MCF 10A (cell line): ENCODE measurements at regions not wholly inside any gene's neighbourhood (a gene's known extent, or its start where the extent isn't known, plus 50 kb on each side); places are given as distances from the start of the nearest gene placed in this dataset.

Source experiments
- BruUV-seq: library from RNA; stranded (reverse); fragments of 400-500 nt; replicated peaks from 2 replicates; lab custom pipeline; 2021; lab: Mats Ljungman, UMichigan
- CTCF ChIA-PET: fragments of 300-600 bp; sonication (Branson Sonifier 250); formaldehyde crosslinking; extraction: SDS; loops from one replicate; lab custom pipeline; 2021; ENCODE audit warnings: antibody characterized with exemption, inconsistent platforms; lab: Yijun Ruan, JAX
- POLR2A ChIA-PET: fragments of 300-600, 350-650 bp; sonication (Branson Sonifier 250); formaldehyde crosslinking; extraction: SDS; loops from one replicate; lab custom pipeline; 2020; ENCODE audit warnings: antibody characterized with exemption, inconsistent platforms; lab: Yijun Ruan, JAX
- DNase-seq: peaks from one replicate; pipeline ENCODE4 v3.0.0-alpha.2; 2018; ENCODE audit not compliant: unreplicated experiment
- H3K27ac Mint-ChIP-seq: one replicate; pipeline ENCODE4 v1.8.0; 2022; ENCODE audit warnings: mild to moderate bottlenecking, low read depth, mixed read lengths; ENCODE audit not compliant: unreplicated experiment
- H3K27me3 Mint-ChIP-seq: one replicate; pipeline ENCODE4 v1.8.0; 2022; ENCODE audit warnings: mixed read lengths; ENCODE audit not compliant: insufficient read depth, unreplicated experiment
- H3K36me3 Mint-ChIP-seq: one replicate; pipeline ENCODE4 v1.8.0; 2022; ENCODE audit warnings: mild to moderate bottlenecking, moderate library complexity, mixed read lengths; ENCODE audit not compliant: insufficient read depth, unreplicated experiment
- H3K4me1 Mint-ChIP-seq: one replicate; pipeline ENCODE4 v1.8.0; 2022; ENCODE audit warnings: mixed read lengths; ENCODE audit not compliant: insufficient read depth, unreplicated experiment
- H3K4me3 Mint-ChIP-seq: one replicate; pipeline ENCODE4 v1.8.0; 2022; ENCODE audit warnings: mild to moderate bottlenecking, moderate library complexity, mixed read lengths; ENCODE audit not compliant: unreplicated experiment
- H3K9me3 Mint-ChIP-seq: one replicate; pipeline ENCODE4 v1.8.0; 2022; ENCODE audit warnings: mixed read lengths; ENCODE audit not compliant: unreplicated experiment
- intact Hi-C: fragments of 100-400 bp; cut with micrococcal nuclease; formaldehyde crosslinking; loops from 2 replicates; pipeline ENCODE4 v1.14.1; 2022
- TF ChIP-seq, protein P1 (sequence below): fragments of 200-600 bp; IDR thresholded peaks from one replicate; pipeline ENCODE4 v1.8.0; 2022; ENCODE audit warnings: antibody characterized with exemption, mild to moderate bottlenecking; ENCODE audit not compliant: unreplicated experiment

DNA sequence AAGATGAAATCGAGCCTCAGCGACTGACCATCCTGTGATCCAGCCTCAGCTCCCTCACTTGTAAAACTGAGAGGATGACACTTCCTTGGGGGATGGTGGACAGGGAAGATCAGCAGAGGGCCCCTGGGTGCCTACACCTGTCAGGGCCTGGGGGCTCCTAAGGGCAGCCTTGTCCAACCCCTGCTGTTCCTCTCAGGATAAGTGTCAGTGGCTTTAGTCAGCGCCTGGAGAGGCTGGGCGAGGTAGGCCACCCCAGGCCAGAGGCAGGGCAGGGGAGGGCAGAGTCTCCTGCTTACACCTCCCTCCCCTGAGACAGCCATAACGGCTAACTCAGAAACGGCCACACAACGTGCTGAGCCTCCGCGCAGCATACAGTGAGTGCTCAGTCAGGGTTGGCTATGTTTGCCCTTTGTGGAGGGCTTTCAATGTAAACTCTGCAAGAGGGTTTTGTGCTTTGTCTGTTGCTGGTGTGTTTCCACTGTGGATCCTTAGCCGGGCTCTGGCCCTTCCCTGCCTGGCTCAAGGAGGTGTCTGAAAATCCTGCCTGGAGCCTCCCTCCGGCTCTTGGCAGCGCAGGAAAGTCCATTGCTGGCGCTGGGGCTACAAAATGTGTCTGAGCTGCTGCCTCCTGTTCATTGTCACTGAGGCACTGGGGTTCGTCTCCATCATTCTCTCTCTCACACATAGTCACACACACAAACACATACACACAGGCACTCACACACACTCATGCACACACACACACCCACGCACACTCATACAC, 588.4 kb downstream of the PTPRU start:
- H3K27me3 Mint-ChIP-seq, result peaks cover 25% of the 10 kb centered on the region
- H3K4me3 Mint-ChIP-seq, result no peak overlapping the region
- BruUV-seq, result no TSS peak
- no peaks in the 10 kb centered on the region for H3K9me3 Mint-ChIP-seq
- DNase-seq, result no peak
- intact Hi-C loops, result no loop called here
- TF ChIP-seq, protein P1, sequence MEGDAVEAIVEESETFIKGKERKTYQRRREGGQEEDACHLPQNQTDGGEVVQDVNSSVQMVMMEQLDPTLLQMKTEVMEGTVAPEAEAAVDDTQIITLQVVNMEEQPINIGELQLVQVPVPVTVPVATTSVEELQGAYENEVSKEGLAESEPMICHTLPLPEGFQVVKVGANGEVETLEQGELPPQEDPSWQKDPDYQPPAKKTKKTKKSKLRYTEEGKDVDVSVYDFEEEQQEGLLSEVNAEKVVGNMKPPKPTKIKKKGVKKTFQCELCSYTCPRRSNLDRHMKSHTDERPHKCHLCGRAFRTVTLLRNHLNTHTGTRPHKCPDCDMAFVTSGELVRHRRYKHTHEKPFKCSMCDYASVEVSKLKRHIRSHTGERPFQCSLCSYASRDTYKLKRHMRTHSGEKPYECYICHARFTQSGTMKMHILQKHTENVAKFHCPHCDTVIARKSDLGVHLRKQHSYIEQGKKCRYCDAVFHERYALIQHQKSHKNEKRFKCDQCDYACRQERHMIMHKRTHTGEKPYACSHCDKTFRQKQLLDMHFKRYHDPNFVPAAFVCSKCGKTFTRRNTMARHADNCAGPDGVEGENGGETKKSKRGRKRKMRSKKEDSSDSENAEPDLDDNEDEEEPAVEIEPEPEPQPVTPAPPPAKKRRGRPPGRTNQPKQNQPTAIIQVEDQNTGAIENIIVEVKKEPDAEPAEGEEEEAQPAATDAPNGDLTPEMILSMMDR, result no peak
- H3K4me1 Mint-ChIP-seq, result no peaks in the 10 kb centered on the region
- POLR2A ChIA-PET, result no interaction called here
- no peak overlapping the region for H3K27ac Mint-ChIP-seq
- no peaks in the 10 kb centered on the region for H3K36me3 Mint-ChIP-seq
- CTCF ChIA-PET, result no interaction called here

DNA sequence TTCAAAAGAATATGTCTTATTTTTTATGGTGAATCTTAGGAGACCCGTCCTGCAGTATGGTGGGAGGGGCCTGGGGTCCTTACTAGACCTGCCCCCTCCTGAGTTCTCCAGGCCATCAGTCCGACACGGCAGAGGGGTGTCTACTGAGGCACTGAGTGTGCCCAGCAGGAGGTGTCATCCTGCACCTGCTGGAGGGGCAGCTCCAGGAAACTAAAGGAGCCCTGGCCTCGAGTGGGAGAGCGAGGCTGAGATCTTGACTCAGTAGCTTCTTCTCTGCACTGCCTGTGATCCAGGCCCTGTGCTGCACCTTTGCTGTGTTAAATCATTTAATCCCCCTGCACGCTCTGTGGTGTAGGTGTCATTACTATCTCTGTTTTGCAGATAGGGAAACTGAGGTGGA, 587.7 kb downstream of the PTPRU start:
- BruUV-seq, result no TSS peak
- CTCF ChIA-PET, result interaction anchor here (1.1 kb wide), 1 partner anchor 11 kb away, joined by 3 read pairs; no protein-coding TSS in a partner anchor
- POLR2A ChIA-PET, result no interaction called here
- DNase-seq, result no peak
- Mint-ChIP-seq H3K36me3 (no peaks in the 10 kb centered on the region), H3K4me3 (no peak overlapping the region), H3K27ac (no peak overlapping the region), H3K4me1 (no peaks in the 10 kb centered on the region), H3K9me3 (no peaks in the 10 kb centered on the region), H3K27me3 (peaks cover 31% of the 10 kb centered on the region)
- TF ChIP-seq, protein P1, result no peak
- intact Hi-C loops, result no loop called here

DNA sequence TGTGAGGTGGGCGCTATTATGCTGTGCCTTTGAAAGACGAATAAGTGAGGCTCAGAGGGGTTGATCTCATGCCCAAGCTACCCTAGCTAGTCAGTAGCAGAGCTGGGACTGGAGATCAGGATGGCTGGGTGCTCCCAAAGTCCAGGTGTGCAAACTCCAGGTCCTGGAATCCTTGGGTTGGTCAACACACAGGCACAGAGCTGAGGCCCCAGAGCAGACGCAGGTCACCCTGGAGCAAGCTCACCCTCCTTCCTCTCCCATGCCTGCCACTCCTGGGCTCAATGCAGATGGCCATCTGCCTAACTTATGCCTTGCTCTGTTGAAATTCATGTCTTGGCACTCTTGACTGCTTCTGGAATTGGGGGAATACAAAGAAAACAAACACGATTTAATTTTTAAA, 587.2 kb downstream of the PTPRU start:
- H3K27me3 Mint-ChIP-seq, result peaks cover 35% of the 10 kb centered on the region

DNA sequence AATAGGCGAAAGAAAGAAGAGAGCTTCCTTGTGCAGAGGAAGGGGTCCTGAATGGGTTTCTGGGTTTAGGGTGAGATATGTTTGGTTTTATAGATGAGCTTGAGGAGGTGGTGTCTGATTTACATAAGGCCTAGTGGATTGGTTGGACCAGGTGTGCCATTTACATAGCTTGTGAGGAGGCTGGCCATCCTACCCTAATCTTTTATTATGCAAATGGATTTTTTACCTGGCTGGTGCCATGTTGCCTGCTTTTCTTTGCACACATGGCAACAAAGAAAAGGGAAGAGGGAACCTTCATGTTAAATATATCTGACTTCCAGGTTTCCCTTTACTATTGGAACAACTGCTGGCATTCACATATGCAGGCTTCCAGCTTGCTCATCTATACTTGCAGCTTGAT, 585.3 kb downstream of the PTPRU start:
- ChIA-PET CTCF (interaction anchor here (0.8 to 1.0 kb wide), 2 partner anchors 57 to 473 kb away, joined by 3 read pairs; no protein-coding TSS in a partner anchor), POLR2A (no interaction called here)
- intact Hi-C loops, result no loop called here
- Mint-ChIP-seq H3K27me3 (peaks cover 55% of the 10 kb centered on the region), H3K4me1 (no peaks in the 10 kb centered on the region), H3K36me3 (no peaks in the 10 kb centered on the region), H3K27ac (no peak overlapping the region), H3K9me3 (no peaks in the 10 kb centered on the region), H3K4me3 (no peak overlapping the region)
- no peak for DNase-seq
- BruUV-seq, result no TSS peak
- TF ChIP-seq, protein P1, result no peak

More for the DNA sequence above, 587.2 kb downstream of the PTPRU start:
- intact Hi-C loops, result no loop called here
- Mint-ChIP-seq H3K9me3 (no peaks in the 10 kb centered on the region), H3K4me1 (no peaks in the 10 kb centered on the region), H3K27ac (no peak overlapping the region), H3K4me3 (no peak overlapping the region), H3K36me3 (no peaks in the 10 kb centered on the region)
- CTCF ChIA-PET, result interaction anchor here (1.0 to 1.1 kb wide), 2 partner anchors 12 to 120 kb away, joined by 3 read pairs; no protein-coding TSS in a partner anchor
- no peak for DNase-seq
- TF ChIP-seq, protein P1, result no peak
- BruUV-seq, result no TSS peak
- POLR2A ChIA-PET, result no interaction called here
